Stimulated activated CD8-positive, alpha-beta memory T cell treated with anti-CD3 and anti-CD28 coated beads, Interleukin-4, amount 100 ng/mL, for 4 hours (primary cell): ENCODE measurements at regions not wholly inside any gene's neighbourhood (a gene's known extent, or its start where the extent isn't known, plus 50 kb on each side); places are given as distances from the start of the nearest gene placed in this dataset.
"Not testable (repeated sequence)": the region's sequence is repeated elsewhere in the genome, so short reads cannot be mapped to it uniquely, and the experiment has no call there.

Experiments used
- DNase-seq, 2 donors: peaks; one replicate each; pipeline ENCODE4 v3.0.0-alpha.2; 2020; ENCODE audit warnings: low read depth in 2 of 2, low spot score in 1 of 2

DNA sequence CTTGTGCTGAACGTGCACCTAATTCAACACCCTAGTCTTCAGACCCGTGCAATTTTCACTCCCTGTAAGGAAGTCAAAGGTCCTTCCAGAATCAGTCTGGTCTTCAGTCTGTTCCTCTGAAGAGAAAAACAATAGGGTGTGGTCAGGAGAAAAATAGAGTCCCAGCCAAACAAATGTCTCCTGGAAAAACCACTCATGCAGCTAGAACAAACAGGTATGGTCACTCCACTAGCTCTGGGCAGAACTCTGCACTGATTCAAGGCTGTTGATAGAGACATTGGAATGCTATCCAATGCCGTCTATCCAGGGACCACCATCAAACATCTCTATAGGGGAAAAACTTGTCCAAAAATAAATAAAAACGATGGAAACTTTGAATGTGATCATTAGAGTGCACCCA lies 81.8 kb upstream of the MAP3K1 start:
- no peak for DNase-seq

GRCh38 chr5:56732121-56732520 lies 83.2 kb upstream of the MAP3K1 start:
- no peak for DNase-seq

DNA sequence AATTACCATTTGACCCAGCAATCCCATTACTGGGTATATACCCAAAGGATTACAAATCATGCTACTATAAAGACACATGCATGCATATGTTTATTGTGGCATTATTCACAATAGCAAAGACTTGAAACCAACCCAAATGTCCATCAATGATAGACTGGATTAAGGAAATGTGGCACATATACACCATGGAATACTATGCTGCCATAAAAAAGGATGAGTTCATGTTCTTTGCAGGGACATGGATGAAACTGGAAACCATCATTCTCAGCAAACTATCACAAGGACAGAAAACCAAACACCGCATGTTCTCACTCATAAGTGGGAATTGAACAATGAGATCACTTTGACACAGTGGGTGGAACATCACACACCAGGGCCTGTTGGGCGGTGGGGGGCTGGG lies 83.9 kb upstream of the MAP3K1 start:
- not testable (repeated sequence) for DNase-seq

DNA sequence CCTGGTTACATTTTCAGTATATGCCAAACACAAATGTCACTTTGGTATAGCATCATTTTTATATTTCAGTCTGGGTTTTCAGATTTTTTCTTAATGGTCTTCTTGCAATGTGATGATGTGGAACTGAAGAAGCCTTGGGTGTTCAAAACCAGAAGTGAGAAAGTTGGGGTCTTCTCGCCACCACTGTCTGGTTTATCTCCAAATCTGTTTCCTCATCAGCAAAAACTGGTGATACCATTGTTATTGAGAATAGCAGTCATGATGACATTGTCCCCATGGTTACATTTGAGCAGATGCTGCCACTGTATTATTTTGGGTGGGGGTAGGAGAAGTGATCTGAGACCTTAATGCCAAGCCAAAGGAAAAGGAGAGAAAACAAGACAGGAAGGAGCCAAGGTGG lies 85.9 kb upstream of the MAP3K1 start:
- no peak for DNase-seq

- DNase-seq: no peak
Observed at GRCh38 chr5:56725711-56726411, 89.5 kb upstream of the MAP3K1 start.

GRCh38 chr5:56724857-56725256 lies 90.5 kb upstream of the MAP3K1 start:
- not testable (repeated sequence) for DNase-seq

- DNase-seq: no peak
Observed at GRCh38 chr5:56722317-56722716, 93.0 kb upstream of the MAP3K1 start.

GRCh38 chr5:56717253-56717987 lies 97.9 kb upstream of the MAP3K1 start:
- DNase-seq: no peak

- DNase-seq: no peak
Observed at GRCh38 chr5:56715986-56716385, 99.4 kb upstream of the MAP3K1 start.

DNA sequence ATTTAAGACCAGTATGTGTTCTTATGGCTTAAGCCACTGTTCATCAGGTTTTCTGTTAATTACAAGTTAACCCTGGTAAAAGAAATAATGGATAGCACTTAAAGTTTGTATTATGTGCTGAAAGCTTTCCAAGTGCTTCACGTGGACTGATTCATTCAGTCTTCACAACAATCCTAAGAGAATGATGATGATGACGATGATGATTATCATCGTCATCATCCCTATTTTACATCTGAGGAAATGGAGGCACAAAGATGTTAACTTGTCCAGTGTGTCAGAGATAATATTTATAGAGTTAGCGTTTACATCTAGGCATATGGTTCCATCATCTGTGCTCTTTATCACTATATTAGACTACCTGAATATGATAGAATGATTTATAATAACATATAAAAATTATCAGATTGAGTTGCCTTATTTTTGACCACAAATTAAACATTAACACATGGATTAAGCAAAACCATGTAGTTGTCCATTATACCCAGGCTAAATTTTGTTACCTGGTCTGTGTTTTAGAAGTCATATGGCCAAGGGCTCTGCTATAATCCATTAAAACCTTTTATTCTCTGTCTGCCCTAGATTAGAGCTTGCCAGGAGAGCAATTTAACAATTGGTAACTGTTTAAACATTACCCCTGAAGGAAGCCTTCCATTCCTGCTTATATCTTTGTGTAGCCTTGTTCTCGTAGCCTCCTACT lies 102.3 kb upstream of the MAP3K1 start:
- no peak for DNase-seq

DNA sequence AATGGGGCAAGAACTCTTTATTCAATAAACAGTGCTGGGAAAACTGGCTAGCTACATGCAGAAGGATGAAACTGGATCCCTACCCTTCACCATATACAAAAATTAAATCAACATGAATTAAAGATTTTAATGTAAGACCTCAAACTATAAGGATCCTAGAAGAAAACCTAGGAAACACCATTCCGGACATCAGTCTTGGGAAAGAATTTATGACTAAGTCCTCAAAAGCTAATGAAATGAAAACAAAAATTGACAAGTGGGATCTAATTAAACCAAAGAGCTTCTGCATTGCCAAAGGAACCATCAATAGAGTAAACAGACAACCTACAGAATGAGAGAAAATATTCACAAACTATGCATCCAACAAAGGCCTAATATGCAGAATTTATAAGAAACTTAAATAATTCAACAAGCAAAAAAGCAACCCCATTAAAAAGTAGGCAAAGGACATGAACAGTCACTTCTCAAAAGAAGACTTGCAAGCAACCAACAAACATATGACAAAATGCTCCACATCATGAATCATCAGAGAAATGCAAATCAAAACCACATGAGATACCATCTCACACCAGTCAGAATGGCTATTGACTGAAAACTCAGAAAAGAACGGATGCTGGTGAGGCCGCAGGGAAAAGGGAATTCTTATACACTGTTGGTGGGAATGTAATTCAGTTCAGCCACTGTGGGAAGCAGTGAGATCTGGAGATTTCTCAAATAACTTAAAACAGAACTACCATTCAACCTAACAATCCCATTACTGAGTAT lies 104.3 kb upstream of the MAP3K1 start:
- DNase-seq: no peak

DNA sequence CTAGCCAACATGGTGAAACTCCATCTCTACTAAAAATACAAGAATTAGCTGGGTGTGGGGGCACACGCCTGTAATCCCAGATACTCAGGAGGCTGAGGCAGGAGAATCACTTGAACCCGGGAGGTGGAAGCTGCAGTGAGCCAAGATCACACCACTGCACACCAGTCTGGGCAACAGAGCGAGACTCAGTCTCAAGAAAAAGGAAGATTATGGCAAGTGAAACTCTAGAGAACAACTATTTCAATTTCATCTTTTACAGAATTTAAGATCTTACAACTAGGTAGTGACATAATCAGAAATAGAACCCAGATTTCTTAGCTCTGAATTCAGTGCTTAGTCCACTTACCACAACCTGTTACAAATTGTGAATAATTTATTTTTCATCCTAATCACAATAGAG lies 108.8 kb upstream of the MAP3K1 start:
- DNase-seq: no peak

GRCh38 chr5:56705217-56705616 lies 110.1 kb upstream of the MAP3K1 start:
- no peak for DNase-seq

GRCh38 chr5:56703952-56704351 lies 111.4 kb upstream of the MAP3K1 start:
- no peak for DNase-seq

GRCh38 chr5:56700711-56701110 lies 114.6 kb upstream of the MAP3K1 start:
- no peak for DNase-seq

GRCh38 chr5:56699538-56699937 lies 115.8 kb upstream of the MAP3K1 start:
- no peak for DNase-seq

DNA sequence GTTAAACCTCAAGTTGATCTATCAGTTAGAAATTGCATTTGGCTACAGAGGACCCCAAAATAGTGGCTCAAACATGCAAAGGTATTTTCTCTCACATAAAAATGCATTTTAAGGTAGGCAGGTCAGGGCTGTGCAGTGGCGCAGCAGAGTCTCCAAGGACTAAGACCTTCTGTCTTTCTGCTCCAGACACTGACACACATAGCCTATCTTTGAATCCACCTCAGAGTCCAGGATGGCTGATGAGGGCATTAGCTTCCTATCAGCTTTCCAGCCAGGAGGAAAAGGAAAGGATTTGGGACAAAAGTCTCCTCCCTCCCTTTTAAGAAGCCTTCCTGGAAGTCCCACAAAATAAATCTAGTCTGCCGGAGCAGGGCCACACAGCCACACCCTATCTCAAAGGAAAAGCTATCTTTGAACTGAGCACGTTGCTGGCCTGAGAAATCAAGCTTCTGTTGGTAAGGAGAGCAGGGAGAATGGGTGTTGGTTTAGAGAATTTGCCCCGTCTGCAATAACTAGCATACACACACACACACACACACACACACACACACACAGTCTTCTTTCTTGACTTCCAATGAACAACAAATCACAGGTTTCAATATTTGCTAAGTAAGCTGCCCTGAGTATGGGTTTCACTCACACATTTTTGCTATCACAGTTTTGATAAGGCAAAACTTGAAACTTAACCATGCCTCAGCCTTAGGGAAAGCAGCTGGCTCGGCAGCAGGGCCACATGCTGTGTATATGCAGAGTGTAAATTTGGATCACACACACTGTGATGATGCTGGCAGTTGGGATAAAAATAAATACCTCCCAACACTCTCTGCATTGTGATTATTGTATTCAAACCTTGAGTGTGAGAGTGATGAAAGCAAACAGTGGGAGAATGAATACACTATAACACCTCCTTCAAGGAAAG lies 116.6 kb upstream of the MAP3K1 start:
- no peak for DNase-seq

GRCh38 chr5:56696900-56697299 lies 118.4 kb upstream of the MAP3K1 start:
- DNase-seq: no peak

GRCh38 chr5:56693220-56693579 lies 122.1 kb upstream of the MAP3K1 start:
- peak in 1 of 2 donors; percentile 15 for DNase-seq
